MM.1S (cell line): ENCODE measurements at regions not wholly inside any gene's neighbourhood (a gene's known extent, or its start where the extent isn't known, plus 50 kb on each side); places are given as distances from the start of the nearest gene placed in this dataset.

ENCODE experiments used
- EZH2 ChIP-seq: fragments of 300-600 bp; sonication (generic); optimal IDR thresholded peaks from 2 replicates; pipeline ENCODE3; 2017; ENCODE audit warnings: low read depth, mild to moderate bottlenecking, antibody characterized with exemption, low read length, mixed read lengths
- TF ChIP-seq, protein P1 (sequence below): fragments of 300-600 bp; sonication (generic); IDR thresholded peaks from 2 replicates; pipeline ENCODE4 v1.5.1; 2016; ENCODE audit warnings: antibody characterized with exemption, low read length, mixed read lengths

DNA sequence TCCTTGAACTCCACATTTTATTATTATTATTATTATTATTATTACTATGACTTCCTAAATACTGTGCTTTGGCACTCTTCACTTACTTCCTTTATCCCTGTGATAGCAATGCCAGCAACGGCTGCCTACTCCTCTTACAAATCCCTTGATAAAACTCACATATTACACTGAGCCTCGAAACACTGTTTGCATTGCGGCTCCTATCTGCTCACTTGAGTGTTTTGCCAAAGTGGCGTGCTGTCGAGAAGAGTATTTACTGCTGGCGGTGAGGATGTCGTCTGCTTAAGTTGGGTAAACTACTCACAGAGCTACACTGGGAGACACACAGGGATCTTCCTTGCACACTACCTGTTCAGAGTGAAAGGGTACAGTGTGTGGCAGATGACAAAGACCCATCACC is 143.4 kb upstream of the VCX3A start:
- TF ChIP-seq, protein P1, sequence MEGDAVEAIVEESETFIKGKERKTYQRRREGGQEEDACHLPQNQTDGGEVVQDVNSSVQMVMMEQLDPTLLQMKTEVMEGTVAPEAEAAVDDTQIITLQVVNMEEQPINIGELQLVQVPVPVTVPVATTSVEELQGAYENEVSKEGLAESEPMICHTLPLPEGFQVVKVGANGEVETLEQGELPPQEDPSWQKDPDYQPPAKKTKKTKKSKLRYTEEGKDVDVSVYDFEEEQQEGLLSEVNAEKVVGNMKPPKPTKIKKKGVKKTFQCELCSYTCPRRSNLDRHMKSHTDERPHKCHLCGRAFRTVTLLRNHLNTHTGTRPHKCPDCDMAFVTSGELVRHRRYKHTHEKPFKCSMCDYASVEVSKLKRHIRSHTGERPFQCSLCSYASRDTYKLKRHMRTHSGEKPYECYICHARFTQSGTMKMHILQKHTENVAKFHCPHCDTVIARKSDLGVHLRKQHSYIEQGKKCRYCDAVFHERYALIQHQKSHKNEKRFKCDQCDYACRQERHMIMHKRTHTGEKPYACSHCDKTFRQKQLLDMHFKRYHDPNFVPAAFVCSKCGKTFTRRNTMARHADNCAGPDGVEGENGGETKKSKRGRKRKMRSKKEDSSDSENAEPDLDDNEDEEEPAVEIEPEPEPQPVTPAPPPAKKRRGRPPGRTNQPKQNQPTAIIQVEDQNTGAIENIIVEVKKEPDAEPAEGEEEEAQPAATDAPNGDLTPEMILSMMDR, result no peak
- no peak for TF ChIP-seq EZH2
